Neural cell (in vitro differentiated cells): ENCODE measurements at regions not wholly inside any gene's neighbourhood (a gene's known extent, or its start where the extent isn't known, plus 50 kb on each side); places are given as distances from the start of the nearest gene placed in this dataset.

Experiments
- CTCF ChIP-seq: fragments of 450-650 bp; IDR thresholded peaks from 2 replicates; pipeline ENCODE4 v1.5.1; 2014; ENCODE audit warnings: antibody characterized with exemption, mild to moderate bottlenecking, moderate library complexity; ENCODE audit not compliant: poor library complexity, severe bottlenecking
- POLR2AphosphoS5 ChIP-seq: IDR thresholded peaks from 2 replicates; pipeline ENCODE4 v1.6.1; 2012

- TF ChIP-seq CTCF (no peak), POLR2AphosphoS5 (no peak)
Observed at GRCh38 chr6:22059126-22059525, 237.7 kb downstream of the PRL start.
